Epithelial cell of proximal tubule (primary cell): ENCODE measurements at regions not wholly inside any gene's neighbourhood (a gene's known extent, or its start where the extent isn't known, plus 50 kb on each side); places are given as distances from the start of the nearest gene placed in this dataset.

ENCODE experiments used
- DNase-seq: peaks from one replicate; pipeline ENCODE4 v3.0.0-alpha.2; 2011; ENCODE audit warnings: low read depth
- H3K4me3 ChIP-seq: 2 replicates; pipeline ENCODE4 v1.5.1; 2011; ENCODE audit warnings: low read depth, mild to moderate bottlenecking, low read length
- TF ChIP-seq, protein P1 (sequence below): conservative IDR thresholded peaks from 2 replicates; pipeline ENCODE4 v1.5.1; 2012; ENCODE audit warnings: low read depth, mild to moderate bottlenecking, low read length

DNA sequence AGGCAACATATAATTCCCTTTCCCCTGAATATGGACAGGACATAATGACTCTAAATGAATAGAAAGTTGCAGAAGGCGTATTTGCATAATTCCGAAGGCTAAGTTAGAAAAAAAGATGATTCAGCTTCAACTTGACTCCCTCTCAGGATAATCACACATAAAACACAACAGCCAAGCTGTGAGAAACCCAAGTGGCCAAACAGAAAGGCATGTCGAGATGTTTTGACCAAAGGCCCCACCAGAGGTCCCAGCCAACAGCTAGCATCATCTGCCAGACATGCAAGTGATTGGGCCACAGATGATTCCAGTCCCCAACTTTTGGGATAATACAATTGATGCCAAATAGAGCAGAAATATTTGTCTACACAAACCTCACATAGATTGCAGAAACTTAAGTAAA, 444.9 kb downstream of the LTN1 start:
- no peak for DNase-seq
- TF ChIP-seq, protein P1, sequence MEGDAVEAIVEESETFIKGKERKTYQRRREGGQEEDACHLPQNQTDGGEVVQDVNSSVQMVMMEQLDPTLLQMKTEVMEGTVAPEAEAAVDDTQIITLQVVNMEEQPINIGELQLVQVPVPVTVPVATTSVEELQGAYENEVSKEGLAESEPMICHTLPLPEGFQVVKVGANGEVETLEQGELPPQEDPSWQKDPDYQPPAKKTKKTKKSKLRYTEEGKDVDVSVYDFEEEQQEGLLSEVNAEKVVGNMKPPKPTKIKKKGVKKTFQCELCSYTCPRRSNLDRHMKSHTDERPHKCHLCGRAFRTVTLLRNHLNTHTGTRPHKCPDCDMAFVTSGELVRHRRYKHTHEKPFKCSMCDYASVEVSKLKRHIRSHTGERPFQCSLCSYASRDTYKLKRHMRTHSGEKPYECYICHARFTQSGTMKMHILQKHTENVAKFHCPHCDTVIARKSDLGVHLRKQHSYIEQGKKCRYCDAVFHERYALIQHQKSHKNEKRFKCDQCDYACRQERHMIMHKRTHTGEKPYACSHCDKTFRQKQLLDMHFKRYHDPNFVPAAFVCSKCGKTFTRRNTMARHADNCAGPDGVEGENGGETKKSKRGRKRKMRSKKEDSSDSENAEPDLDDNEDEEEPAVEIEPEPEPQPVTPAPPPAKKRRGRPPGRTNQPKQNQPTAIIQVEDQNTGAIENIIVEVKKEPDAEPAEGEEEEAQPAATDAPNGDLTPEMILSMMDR = no peak
- no peak overlapping the region for H3K4me3 ChIP-seq

DNA sequence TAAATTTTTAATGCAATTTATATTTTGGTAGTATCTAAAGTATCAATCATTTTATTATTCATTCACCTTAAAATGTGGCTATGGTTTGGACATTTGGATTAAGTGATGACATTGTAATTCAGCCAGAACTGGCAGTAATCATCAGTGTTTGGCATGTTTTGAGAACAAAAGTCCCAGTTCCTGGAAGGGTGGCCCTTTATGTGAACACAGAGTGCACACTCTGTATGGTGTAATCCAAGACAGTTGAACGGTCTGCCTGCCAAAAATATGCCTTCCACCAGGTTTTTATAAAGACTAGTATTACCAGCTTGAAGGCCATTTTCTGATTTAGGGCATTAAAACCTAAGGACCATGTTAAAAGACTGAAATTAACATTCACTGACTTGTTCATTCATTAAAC, 448.7 kb downstream of the LTN1 start:
- TF ChIP-seq, protein P1 = no peak
- no peak overlapping the region for H3K4me3 ChIP-seq
- DNase-seq = no peak

GRCh38 chr21:28541371-28542112, 451.1 kb downstream of the LTN1 start:
- no peak for DNase-seq
- TF ChIP-seq, protein P1 = no peak
- H3K4me3 ChIP-seq = no peak overlapping the region

DNA sequence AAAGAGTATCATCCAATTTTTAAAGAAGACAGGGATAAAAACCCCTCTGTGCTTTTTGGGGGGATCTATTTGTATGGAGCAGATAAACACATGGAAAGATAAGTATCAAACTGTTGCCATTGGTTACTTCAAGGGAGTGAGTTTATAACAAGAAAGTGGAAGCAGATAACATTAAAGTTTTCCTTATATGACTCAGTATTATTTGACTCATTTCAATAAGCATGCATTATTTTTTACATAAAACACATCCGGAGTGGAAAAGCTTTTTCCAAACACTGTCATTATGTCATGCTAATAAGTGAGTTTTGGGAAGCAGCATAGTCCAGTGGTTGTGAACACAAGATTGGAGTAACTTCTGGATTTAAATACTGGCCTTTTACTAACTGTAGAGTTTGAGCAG, 452.2 kb downstream of the LTN1 start:
- no peak overlapping the region for H3K4me3 ChIP-seq
- TF ChIP-seq, protein P1 = no peak
- no peak for DNase-seq

DNA sequence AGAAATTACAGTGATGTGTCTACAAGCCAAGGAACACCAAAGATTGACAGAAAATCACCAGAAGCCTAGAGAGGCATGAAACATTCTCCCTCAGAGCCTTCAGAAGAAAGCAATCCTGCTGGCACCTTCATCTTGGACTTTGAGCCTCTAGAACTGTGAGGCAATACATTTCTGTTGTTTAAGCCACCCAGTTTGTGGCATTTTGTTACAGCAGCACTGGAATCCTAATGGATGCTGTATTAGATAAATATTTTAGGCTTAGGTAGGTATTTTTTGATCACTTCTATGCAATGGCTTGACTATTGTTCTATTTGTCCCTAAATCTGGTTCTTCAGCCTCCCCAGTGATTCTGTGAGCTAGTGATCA, 453.1 kb downstream of the LTN1 start:
- DNase-seq = no peak
- TF ChIP-seq, protein P1 = no peak
- H3K4me3 ChIP-seq = no peak overlapping the region

DNA sequence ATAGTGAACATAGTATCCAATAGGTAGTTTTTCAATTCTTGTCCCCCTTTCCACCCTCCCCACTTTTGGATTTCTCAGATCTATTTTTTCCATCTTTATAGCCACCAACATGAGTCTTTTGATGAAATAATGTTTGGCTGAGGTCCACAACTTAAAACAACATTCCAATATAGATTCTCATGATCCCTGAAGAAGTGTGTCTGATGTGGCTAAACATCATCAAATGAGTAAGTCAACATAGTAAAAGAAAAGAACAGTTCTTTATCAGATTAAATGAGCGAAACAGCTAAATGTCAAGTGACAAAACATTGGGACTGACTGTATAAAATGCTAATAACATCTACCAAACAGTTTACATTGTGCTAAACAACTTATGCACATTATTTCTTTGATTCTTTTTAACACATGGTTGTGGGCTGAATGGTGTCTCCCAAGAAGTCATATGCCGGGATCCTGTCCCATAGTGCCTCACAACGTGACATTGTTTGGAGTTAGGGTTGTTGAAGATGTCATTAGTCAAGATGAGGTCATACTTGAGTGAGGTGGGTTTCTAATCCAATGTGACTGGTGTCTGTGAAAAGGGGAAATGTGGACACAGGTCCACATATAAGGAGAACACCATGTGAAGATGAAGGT, 453.6 kb downstream of the LTN1 start:
- no peak for DNase-seq
- no peak overlapping the region for H3K4me3 ChIP-seq
- TF ChIP-seq, protein P1 = no peak

GRCh38 chr21:28537371-28538079, 455.2 kb downstream of the LTN1 start:
- TF ChIP-seq, protein P1 = no peak
- DNase-seq = no peak
- H3K4me3 ChIP-seq = no peak overlapping the region
